ENCODE measurements at regions not wholly inside any gene's neighbourhood (a gene's known extent, or its start where the extent isn't known, plus 50 kb on each side); places are given as distances from the start of the nearest gene placed in this dataset.

GRCh38 chr5:32501071-32502002 lies 56.8 kb upstream of the ZFR start:
- Histone ChIP-seq H3K9me3 (ENCODE audit: control insufficient read depth in 1 of 2, low read length in 2 of 2) (no peaks in the 10 kb centered on the region), H3K27me3 (ENCODE audit: low read depth, low read length) (no peaks in the 10 kb centered on the region), H3K27ac (ENCODE audit: low read length) (no peak overlapping the region), H3K4me1 (ENCODE audit: control insufficient read depth in 1 of 2, insufficient read depth in 2 of 2, low read length in 2 of 2) (peaks cover 10 to 24% of the 10 kb centered on the region in 2 donors), H3K36me3 (ENCODE audit: control insufficient read depth in 1 of 2, insufficient read depth in 2 of 2, low read length in 2 of 2) (no peaks in the 10 kb centered on the region), H3K4me3 (ENCODE audit: low read depth in 1 of 2, low read length in 2 of 2) (no peak overlapping the region)

DNA sequence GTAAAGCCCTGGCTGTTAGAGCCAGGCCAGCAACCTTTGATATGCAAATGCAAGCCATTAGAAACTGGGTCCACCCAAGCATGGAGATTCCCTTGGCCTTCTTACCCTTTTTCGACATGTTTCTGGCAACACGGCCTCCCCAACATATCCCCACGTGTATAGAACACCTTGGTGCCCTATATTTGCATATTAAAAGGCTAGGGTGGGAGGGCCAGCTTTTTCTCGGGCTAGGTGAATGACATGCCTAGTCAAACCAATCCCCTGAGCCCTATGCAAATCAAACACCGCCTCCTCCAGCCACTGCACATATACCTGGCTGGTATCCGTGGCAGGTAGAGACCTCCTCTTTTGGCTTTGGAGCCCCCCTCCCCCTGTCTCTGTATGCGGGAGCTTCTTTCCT lies 55.6 kb upstream of the ZFR start:
- no peaks in the 10 kb centered on the region for H3K9me3 ChIP-seq (ENCODE audit: control insufficient read depth in 1 of 2, low read length in 2 of 2)
- H3K4me1 ChIP-seq (ENCODE audit: control insufficient read depth in 1 of 2, insufficient read depth in 2 of 2, low read length in 2 of 2) = peaks cover 0 to 13% of the 10 kb centered on the region in 2 donors
- no peaks in the 10 kb centered on the region for H3K27me3 ChIP-seq (ENCODE audit: low read depth, low read length)
- H3K36me3 ChIP-seq (ENCODE audit: control insufficient read depth in 1 of 2, insufficient read depth in 2 of 2, low read length in 2 of 2) = no peaks in the 10 kb centered on the region
- no peak overlapping the region for H3K27ac ChIP-seq (ENCODE audit: low read length)
- no peak overlapping the region for H3K4me3 ChIP-seq (ENCODE audit: low read depth in 1 of 2, low read length in 2 of 2)

GRCh38 chr5:32499261-32499660 lies 54.7 kb upstream of the ZFR start:
- Histone ChIP-seq H3K27me3 (ENCODE audit: low read depth, low read length) (no peaks in the 10 kb centered on the region), H3K4me1 (ENCODE audit: control insufficient read depth in 1 of 2, insufficient read depth in 2 of 2, low read length in 2 of 2) (peaks cover 0 to 4% of the 10 kb centered on the region in 2 donors), H3K9me3 (ENCODE audit: control insufficient read depth in 1 of 2, low read length in 2 of 2) (no peaks in the 10 kb centered on the region), H3K36me3 (ENCODE audit: control insufficient read depth in 1 of 2, insufficient read depth in 2 of 2, low read length in 2 of 2) (no peaks in the 10 kb centered on the region), H3K27ac (ENCODE audit: low read length) (no peak overlapping the region), H3K4me3 (ENCODE audit: low read depth in 1 of 2, low read length in 2 of 2) (no peak overlapping the region)

GRCh38 chr5:32498484-32498883 lies 53.9 kb upstream of the ZFR start:
- Histone ChIP-seq H3K27me3 (ENCODE audit: low read depth, low read length) (no peaks in the 10 kb centered on the region), H3K27ac (ENCODE audit: low read length) (no peak overlapping the region), H3K4me1 (ENCODE audit: control insufficient read depth in 1 of 2, insufficient read depth in 2 of 2, low read length in 2 of 2) (no peaks in the 10 kb centered on the region), H3K9me3 (ENCODE audit: control insufficient read depth in 1 of 2, low read length in 2 of 2) (no peaks in the 10 kb centered on the region), H3K4me3 (ENCODE audit: low read depth in 1 of 2, low read length in 2 of 2) (no peak overlapping the region), H3K36me3 (ENCODE audit: control insufficient read depth in 1 of 2, insufficient read depth in 2 of 2, low read length in 2 of 2) (no peaks in the 10 kb centered on the region)

DNA sequence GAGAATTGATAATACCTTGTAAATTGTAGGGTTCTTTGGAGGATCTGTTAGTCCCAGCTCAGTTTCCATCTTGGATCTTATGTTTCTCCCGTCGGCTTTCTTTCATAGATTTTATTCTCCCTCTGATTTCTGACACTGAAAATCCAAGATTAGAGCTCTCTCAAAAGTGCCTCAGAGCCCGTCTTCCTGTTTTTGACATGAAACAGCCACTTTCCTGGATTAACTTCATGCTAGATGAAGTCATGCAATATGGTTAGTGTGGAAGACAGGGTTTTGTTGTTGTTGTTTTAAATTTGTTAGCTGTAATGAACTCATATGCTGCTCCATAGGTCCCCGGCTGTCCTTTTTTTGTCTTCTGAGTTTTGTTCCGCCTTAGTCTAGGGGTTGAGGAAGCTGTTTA lies 51.6 kb upstream of the ZFR start:
- no peak overlapping the region for H3K27ac ChIP-seq (ENCODE audit: low read length)
- no peaks in the 10 kb centered on the region for H3K9me3 ChIP-seq (ENCODE audit: control insufficient read depth in 1 of 2, low read length in 2 of 2)
- H3K4me3 ChIP-seq (ENCODE audit: low read depth in 1 of 2, low read length in 2 of 2) = no peak overlapping the region
- no peaks in the 10 kb centered on the region for H3K27me3 ChIP-seq (ENCODE audit: low read depth, low read length)
- no peaks in the 10 kb centered on the region for H3K36me3 ChIP-seq (ENCODE audit: control insufficient read depth in 1 of 2, insufficient read depth in 2 of 2, low read length in 2 of 2)
- H3K4me1 ChIP-seq (ENCODE audit: control insufficient read depth in 1 of 2, insufficient read depth in 2 of 2, low read length in 2 of 2) = no peaks in the 10 kb centered on the region

GRCh38 chr5:32494827-32495226 lies 50.3 kb upstream of the ZFR start:
- H3K27me3 ChIP-seq (ENCODE audit: low read depth, low read length) = no peaks in the 10 kb centered on the region
- peaks cover 0 to 3% of the 10 kb centered on the region in 2 donors for H3K4me1 ChIP-seq (ENCODE audit: control insufficient read depth in 1 of 2, insufficient read depth in 2 of 2, low read length in 2 of 2)
- no peaks in the 10 kb centered on the region for H3K9me3 ChIP-seq (ENCODE audit: control insufficient read depth in 1 of 2, low read length in 2 of 2)
- H3K36me3 ChIP-seq (ENCODE audit: control insufficient read depth in 1 of 2, insufficient read depth in 2 of 2, low read length in 2 of 2) = no peaks in the 10 kb centered on the region
- no peak overlapping the region for H3K27ac ChIP-seq (ENCODE audit: low read length)
- no peak overlapping the region for H3K4me3 ChIP-seq (ENCODE audit: low read depth in 1 of 2, low read length in 2 of 2)

Data from muscle layer of duodenum (tissue), 2 donors.